GM19025 (cell line): ENCODE measurements at regions not wholly inside any gene's neighbourhood (a gene's known extent, or its start where the extent isn't known, plus 50 kb on each side); places are given as distances from the start of the nearest gene placed in this dataset.
"Not testable (repeated sequence)": the region's sequence is repeated elsewhere in the genome, so short reads cannot be mapped to it uniquely, and the experiment has no call there.

Source experiments
- ATAC-seq: cut with Tn5 transposase; IDR thresholded peaks from one replicate; pipeline ENCODE4 v1.9.1; 2021; ENCODE audit warnings: mild to moderate bottlenecking, low read depth, moderate library complexity; ENCODE audit not compliant: unreplicated experiment

GRCh38 chr1:232328486-232329102 is 301.3 kb downstream of the SIPA1L2 start:
- ATAC-seq = no peak

- ATAC-seq = no peak
Measured at GRCh38 chr1:232327899-232328298, 302.0 kb downstream of the SIPA1L2 start.

- ATAC-seq = no peak
Measured at GRCh38 chr1:232327269-232327668, 302.7 kb downstream of the SIPA1L2 start.

DNA sequence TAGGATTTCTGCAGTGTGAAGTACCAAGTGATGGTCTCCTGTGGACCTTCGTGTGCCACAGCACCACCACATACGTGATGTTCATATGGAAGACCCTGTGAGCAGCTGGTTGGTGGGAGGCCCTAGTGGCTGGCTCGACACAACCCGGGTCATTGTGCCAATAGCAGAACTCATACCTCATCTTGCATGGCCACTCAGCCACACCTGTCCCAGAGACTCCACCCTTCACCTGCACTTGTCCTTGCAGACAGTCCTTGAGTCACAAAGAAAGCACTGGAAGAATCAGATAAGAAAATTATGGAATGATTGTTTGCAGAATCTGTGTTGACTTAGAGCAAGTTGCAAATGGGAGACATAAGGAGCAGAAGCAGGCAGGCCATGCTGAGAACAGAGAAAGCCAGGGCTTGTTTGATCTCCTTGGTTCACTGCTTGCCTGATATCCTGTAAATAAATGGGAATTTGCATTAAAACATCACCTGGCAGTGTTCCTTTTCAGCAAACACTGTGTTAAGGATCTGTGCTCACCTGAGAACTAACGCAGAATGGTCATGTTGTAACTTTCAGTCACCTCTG is 307.7 kb downstream of the SIPA1L2 start:
- no peak for ATAC-seq

- no peak for ATAC-seq
Measured at GRCh38 chr1:232319518-232320210, 310.3 kb downstream of the SIPA1L2 start.

DNA sequence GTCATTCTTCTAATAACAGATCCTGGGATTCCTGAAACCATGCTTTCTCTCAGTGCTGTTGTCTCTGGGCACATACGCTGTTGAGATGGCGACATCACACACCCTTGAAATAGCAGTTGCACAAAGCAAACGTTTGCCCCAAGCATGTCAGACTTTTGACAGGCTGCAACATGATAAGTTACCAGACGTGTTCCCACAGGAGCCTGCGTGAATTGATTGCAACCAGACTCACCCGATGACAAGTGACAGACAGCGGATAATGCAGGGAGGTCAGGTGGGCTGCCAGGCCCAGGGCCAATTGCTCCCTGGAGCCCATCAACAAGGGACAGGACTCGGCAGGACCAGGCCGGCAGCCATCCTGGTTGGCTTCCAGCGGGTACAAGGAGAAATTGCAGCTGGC is 310.9 kb downstream of the SIPA1L2 start:
- ATAC-seq = no peak

- ATAC-seq = no peak
Measured at GRCh38 chr1:232318143-232318542, 311.8 kb downstream of the SIPA1L2 start.

DNA sequence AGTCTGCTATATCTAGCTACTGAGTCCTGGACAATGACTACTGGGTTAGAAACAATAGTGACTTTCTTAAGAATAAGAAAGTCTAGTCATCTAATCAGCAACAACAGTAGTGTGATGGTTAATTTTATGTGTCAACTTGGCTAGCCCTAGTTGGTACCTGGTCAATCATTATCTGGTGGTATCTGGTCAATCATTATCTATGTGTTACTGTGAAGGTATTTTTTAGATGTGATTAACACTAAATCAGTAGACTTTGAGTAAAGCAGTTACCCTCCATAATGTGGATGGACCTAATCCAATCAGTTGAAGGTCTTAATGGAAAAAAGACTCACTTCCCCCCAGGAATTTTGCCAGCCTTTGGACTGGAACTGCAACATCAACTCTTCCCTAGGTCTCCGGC is 312.6 kb downstream of the SIPA1L2 start:
- no peak for ATAC-seq

GRCh38 chr1:232316864-232317263 is 313.1 kb downstream of the SIPA1L2 start:
- no peak for ATAC-seq

GRCh38 chr1:232313876-232314275 is 316.1 kb downstream of the SIPA1L2 start:
- ATAC-seq = not testable (repeated sequence)

DNA sequence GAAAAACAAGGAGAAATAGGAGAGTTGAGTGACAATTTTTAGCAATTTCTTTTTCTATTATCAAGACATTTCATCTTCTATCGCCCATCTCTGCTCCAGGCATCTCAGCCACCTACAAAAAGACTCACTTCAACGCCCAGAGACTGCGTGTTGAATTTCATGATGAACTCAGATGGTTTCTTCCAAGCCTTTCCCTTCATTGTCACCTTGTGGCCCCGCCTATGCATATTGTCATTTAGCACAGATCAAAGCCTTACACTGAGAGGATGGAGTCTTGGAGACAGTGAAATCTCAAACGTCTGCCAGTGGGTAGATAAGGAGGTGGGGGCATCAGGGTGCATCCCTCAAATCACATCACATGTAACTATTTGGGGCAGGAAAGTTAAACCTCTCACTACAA is 319.4 kb downstream of the SIPA1L2 start:
- ATAC-seq = no peak

- ATAC-seq = no peak
Measured at GRCh38 chr1:232308616-232309015, 321.3 kb downstream of the SIPA1L2 start.

- ATAC-seq = no peak
Measured at GRCh38 chr1:232307296-232308017, 322.5 kb downstream of the SIPA1L2 start.

- ATAC-seq = no peak
Measured at GRCh38 chr1:232306269-232306961, 323.5 kb downstream of the SIPA1L2 start.

GRCh38 chr1:232305050-232305449 is 324.9 kb downstream of the SIPA1L2 start:
- no peak for ATAC-seq

DNA sequence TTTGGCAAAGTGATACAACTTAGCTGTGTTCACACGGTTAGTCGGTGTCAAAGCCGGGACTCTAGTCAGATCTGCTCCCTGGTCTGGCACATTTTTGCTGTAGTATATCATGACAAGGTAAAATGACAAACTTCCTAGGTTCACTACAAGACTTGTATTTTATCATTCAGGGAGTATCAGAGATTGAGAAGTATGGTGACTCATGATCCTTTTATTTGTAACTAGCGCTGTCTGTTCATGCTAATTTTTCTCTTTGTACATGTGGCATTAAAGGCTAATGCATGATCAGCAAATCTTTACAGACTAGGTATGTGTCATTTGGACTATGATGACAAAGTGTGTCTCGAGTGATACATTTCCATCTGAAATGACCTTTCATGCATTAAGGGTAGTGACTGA is 326.7 kb downstream of the SIPA1L2 start:
- no peak for ATAC-seq

DNA sequence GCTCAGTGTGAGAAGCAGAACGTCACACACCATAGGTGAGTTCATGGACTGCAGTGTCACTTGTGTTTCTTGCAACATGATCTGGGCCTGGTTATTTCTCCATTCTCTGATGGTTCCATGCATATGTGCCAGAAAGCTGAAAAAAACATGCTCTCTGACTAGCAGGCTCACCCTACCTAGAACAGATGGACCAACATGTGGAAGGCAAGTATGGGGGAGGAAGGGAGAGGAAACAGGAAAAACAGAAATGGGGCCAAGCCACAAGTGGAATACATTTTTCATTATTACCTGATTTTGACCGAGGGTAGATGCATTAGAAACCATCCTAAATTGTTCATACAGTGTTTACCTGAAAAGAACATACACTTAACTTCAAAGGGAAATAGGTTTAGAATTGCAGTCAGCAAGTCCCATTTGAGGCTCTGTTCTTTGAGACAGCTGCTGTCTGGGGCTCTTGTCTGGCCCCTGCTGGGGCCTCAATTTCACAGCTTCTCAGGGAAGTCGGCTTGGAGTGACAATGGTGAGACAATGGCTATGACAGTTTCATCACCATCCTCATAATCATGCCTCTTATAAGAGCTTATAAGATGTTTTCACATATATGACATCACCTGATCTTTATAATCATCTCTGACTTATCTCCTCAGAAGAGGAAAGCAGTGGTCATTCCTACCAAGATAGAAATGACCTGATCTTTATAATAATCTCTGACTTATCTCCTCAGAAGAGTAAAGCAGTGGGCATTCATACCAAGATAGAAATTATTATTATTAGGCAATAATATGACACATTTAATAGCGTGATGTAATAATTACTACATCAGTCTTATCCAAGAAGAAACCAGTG is 327.3 kb downstream of the SIPA1L2 start:
- no peak for ATAC-seq

- ATAC-seq = no peak
Measured at GRCh38 chr1:232301246-232301645, 328.7 kb downstream of the SIPA1L2 start.

DNA sequence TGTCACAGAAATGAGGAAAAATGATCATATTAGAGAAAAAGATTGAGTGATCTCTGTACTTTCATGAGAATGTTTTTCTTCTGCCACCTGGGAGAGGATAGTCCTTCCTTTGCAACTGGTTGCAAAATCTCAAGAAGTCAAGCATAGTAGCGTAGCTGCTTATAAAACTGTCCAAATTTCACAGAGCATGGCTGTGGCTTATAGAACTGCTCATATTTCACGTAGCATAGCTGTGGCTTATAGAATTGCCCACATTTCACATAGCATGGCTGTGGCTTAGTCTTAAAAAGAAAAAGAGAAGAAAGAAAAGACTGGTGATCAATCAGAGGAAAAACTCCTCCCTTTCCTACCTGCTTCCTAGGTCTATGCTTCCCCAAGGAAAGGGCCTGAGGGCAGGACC is 329.5 kb downstream of the SIPA1L2 start:
- no peak for ATAC-seq

DNA sequence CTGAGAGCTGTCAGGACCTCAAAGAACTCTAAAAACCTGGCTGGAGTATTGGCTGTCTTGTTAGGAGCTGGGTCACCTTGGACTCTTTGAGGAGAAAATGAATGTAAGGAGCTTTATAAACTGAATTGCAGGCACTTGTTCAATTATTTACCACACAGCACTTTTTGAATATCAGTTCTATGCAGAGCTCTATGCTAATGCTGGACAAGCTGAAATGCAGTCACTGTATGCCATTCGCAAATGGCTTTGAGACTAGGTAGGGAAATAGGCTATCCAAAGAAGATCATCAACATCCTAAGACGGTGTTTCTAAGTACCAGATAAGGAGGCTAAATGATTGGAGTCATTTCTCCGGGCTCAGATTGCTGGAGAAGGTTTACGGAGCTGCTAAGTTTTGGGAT is 333.5 kb downstream of the SIPA1L2 start:
- ATAC-seq = no peak
